OCI-LY1 (cell line): ENCODE measurements at regions not wholly inside any gene's neighbourhood (a gene's known extent, or its start where the extent isn't known, plus 50 kb on each side); places are given as distances from the start of the nearest gene placed in this dataset.

Experiments used
- EZH2 ChIP-seq: fragments of 200-600 bp; sonication (generic), shearing (Covaris generic); IDR thresholded peaks from 2 replicates; pipeline ENCODE4 v1.8.0; 2017; ENCODE audit warnings: borderline replicate concordance, mixed run types, mild to moderate bottlenecking, antibody characterized with exemption, low read length, moderate library complexity, mixed read lengths
- TF ChIP-seq, protein P1 (sequence below): fragments of 200-600 bp; sonication (generic), shearing (Covaris generic); IDR thresholded peaks from 2 replicates; pipeline ENCODE4 v1.5.1; 2017; ENCODE audit warnings: mild to moderate bottlenecking, antibody characterized with exemption, low read length, moderate library complexity, mixed read lengths

DNA sequence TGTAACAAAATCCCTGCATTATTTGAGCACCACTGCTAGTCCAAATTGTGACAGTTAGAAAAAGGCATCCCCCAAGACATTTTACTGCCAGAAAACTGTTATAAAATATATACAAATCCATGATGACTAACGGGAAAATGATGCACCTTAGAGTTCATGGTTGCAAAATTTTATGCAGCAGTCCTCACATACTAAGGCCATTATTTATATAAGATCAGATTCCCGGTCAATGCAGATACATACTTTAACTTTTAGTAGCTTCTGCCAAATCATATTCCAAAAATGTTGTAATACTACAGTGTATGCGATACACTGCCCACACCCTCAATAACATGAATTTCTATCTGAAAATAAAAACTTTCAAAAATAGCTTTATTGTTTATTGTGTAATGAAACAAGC, 239.9 kb upstream of the ZNF32 start:
- TF ChIP-seq, protein P1, sequence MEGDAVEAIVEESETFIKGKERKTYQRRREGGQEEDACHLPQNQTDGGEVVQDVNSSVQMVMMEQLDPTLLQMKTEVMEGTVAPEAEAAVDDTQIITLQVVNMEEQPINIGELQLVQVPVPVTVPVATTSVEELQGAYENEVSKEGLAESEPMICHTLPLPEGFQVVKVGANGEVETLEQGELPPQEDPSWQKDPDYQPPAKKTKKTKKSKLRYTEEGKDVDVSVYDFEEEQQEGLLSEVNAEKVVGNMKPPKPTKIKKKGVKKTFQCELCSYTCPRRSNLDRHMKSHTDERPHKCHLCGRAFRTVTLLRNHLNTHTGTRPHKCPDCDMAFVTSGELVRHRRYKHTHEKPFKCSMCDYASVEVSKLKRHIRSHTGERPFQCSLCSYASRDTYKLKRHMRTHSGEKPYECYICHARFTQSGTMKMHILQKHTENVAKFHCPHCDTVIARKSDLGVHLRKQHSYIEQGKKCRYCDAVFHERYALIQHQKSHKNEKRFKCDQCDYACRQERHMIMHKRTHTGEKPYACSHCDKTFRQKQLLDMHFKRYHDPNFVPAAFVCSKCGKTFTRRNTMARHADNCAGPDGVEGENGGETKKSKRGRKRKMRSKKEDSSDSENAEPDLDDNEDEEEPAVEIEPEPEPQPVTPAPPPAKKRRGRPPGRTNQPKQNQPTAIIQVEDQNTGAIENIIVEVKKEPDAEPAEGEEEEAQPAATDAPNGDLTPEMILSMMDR = no peak
- TF ChIP-seq EZH2 = no peak
